ENCODE measurements at regions not wholly inside any gene's neighbourhood (a gene's known extent, or its start where the extent isn't known, plus 50 kb on each side); places are given as distances from the start of the nearest gene placed in this dataset.
"Not testable (repeated sequence)": the region's sequence is repeated elsewhere in the genome, so short reads cannot be mapped to it uniquely, and the experiment has no call there.

DNA sequence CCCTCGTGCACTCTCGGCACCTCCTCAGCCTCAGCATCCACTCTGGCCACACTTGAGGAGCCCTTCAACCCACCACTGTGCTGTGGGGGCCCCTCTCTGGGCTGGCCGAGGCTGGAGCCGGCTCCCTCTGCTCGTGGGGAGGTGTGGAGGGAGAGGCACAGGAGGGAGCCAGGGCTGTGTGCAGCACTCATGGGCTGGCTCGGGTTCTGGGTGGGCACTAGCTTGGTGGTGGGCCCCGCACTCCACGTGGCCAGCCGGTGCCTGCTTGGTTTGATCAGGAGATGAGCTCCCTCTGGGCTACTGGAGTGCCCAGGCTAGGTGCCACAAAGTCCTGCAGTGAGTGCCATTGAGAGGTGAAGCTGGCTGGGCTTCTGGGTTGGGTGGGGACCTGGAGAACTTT lies 949.4 kb upstream of the GJE1 start:
- H4K20me1 ChIP-seq (ENCODE audit: low read depth, low read length) = no peaks in the 10 kb centered on the region
- no peak overlapping the region for H3K4me2 ChIP-seq (ENCODE audit: low read depth, low read length, poor library complexity, severe bottlenecking)
- no peaks in the 10 kb centered on the region for H3K36me3 ChIP-seq (ENCODE audit: low read length)
- H3K9me2 ChIP-seq (replicated peaks; ENCODE audit: insufficient read depth, low read length) = no peaks in the 10 kb centered on the region
- no peaks in the 10 kb centered on the region for H3F3A ChIP-seq (ENCODE audit: insufficient read depth)
- no peak overlapping the region for H3K4me3 ChIP-seq (ENCODE audit: insufficient read depth, low read length, poor library complexity, severe bottlenecking)
- no peak for TF ChIP-seq EZH2phosphoT487 (conservative IDR thresholded peaks at IDR 0.05; ENCODE audit: low read length)
- TF ChIP-seq, protein P1, sequence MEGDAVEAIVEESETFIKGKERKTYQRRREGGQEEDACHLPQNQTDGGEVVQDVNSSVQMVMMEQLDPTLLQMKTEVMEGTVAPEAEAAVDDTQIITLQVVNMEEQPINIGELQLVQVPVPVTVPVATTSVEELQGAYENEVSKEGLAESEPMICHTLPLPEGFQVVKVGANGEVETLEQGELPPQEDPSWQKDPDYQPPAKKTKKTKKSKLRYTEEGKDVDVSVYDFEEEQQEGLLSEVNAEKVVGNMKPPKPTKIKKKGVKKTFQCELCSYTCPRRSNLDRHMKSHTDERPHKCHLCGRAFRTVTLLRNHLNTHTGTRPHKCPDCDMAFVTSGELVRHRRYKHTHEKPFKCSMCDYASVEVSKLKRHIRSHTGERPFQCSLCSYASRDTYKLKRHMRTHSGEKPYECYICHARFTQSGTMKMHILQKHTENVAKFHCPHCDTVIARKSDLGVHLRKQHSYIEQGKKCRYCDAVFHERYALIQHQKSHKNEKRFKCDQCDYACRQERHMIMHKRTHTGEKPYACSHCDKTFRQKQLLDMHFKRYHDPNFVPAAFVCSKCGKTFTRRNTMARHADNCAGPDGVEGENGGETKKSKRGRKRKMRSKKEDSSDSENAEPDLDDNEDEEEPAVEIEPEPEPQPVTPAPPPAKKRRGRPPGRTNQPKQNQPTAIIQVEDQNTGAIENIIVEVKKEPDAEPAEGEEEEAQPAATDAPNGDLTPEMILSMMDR (IDR thresholded peaks at IDR 0.05; ENCODE audit: insufficient read depth, low read length, poor library complexity, severe bottlenecking) = no peak
- no peak overlapping the region for H2AFZ ChIP-seq (ENCODE audit: low read depth, low read length, severe bottlenecking)
- no peaks in the 10 kb centered on the region for H3K9me3 ChIP-seq (ENCODE audit: insufficient read depth, low read length)
- H3K27ac ChIP-seq (ENCODE audit: low read depth, low read length) = no peak overlapping the region
- H3K79me2 ChIP-seq (ENCODE audit: insufficient read depth, low read length) = no peaks in the 10 kb centered on the region
- H3K9ac ChIP-seq (ENCODE audit: low read length) = no peak overlapping the region
- H3K27me3 ChIP-seq (ENCODE audit: low read length) = no peaks in the 10 kb centered on the region

GRCh38 chr6:141175458-141175857 lies 957.3 kb upstream of the GJE1 start:
- not testable (repeated sequence) for H2AFZ ChIP-seq (ENCODE audit: low read depth, low read length, severe bottlenecking)

DNA sequence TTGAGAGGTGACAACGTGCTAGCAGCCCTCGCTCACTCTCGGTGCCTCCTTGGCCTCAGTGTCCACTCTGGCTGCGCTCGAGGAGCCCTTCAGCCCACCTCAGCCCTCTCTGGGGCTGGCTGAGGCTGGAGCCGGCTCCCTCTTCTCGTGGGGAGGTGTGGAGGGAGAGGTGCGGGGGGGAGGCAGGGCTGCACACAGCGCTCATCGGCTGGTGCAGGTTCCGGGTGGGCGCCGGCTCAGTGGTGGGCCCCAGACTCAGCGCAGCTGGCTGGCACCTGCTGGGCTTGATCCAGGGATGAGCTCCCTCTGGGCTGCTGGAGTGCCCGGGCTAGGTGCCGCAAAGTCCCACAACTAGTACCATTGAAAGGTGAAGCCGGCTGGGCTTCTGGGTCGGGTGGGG lies 957.8 kb upstream of the GJE1 start:
- no peaks in the 10 kb centered on the region for H3K9me3 ChIP-seq (ENCODE audit: insufficient read depth, low read length)
- H3K27me3 ChIP-seq (ENCODE audit: low read length) = no peaks in the 10 kb centered on the region
- no peak overlapping the region for H3K4me3 ChIP-seq (ENCODE audit: insufficient read depth, low read length, poor library complexity, severe bottlenecking)
- TF ChIP-seq, protein P1 (IDR thresholded peaks at IDR 0.05; ENCODE audit: insufficient read depth, low read length, poor library complexity, severe bottlenecking) = no peak
- TF ChIP-seq EZH2phosphoT487 (conservative IDR thresholded peaks at IDR 0.05; ENCODE audit: low read length) = no peak
- no peaks in the 10 kb centered on the region for H3K9me2 ChIP-seq (replicated peaks; ENCODE audit: insufficient read depth, low read length)
- no peaks in the 10 kb centered on the region for H3K79me2 ChIP-seq (ENCODE audit: insufficient read depth, low read length)
- no peaks in the 10 kb centered on the region for H4K20me1 ChIP-seq (ENCODE audit: low read depth, low read length)
- H3K4me2 ChIP-seq (ENCODE audit: low read depth, low read length, poor library complexity, severe bottlenecking) = no peak overlapping the region
- no peaks in the 10 kb centered on the region for H3F3A ChIP-seq (ENCODE audit: insufficient read depth)
- H3K27ac ChIP-seq (ENCODE audit: low read depth, low read length) = no peak overlapping the region
- H3K9ac ChIP-seq (ENCODE audit: low read length) = no peak overlapping the region
- no peak overlapping the region for H2AFZ ChIP-seq (ENCODE audit: low read depth, low read length, severe bottlenecking)
- no peaks in the 10 kb centered on the region for H3K36me3 ChIP-seq (ENCODE audit: low read length)

More at GRCh38 chr6:141175458-141175857, 957.3 kb upstream of the GJE1 start:
- H3K9me3 ChIP-seq (ENCODE audit: insufficient read depth, low read length); H3K27ac ChIP-seq (ENCODE audit: low read depth, low read length); H3K9me2 ChIP-seq (replicated peaks; ENCODE audit: insufficient read depth, low read length); H3F3A ChIP-seq (ENCODE audit: insufficient read depth); H3K79me2 ChIP-seq (ENCODE audit: insufficient read depth, low read length); H3K36me3 ChIP-seq (ENCODE audit: low read length); H3K4me2 ChIP-seq (ENCODE audit: low read depth, low read length, poor library complexity, severe bottlenecking); H3K9ac ChIP-seq (ENCODE audit: low read length); H3K27me3 ChIP-seq (ENCODE audit: low read length); H4K20me1 ChIP-seq (ENCODE audit: low read depth, low read length); H3K4me3 ChIP-seq (ENCODE audit: insufficient read depth, low read length, poor library complexity, severe bottlenecking): not testable (repeated sequence)

DNA sequence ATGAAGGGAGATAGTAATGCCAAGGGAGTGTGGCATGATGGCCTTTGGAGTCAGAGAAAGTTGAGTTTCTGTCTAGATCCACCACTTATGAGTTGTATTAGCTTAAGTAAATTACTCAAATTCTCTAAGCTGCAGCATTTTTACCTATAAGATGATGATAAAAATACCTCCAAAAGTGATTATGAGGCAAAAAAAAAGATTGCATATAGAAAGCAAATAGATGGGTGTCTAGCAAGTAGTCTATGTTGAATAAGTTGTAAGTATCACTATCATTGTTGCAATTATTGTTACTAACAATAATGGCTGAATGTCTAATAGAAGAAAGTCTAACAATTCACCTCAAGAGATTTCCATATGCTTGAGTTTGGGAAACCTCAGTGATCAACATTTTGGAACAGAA lies 959.2 kb upstream of the GJE1 start:
- TF ChIP-seq, protein P1 (IDR thresholded peaks at IDR 0.05; ENCODE audit: insufficient read depth, low read length, poor library complexity, severe bottlenecking) = no peak
- TF ChIP-seq EZH2phosphoT487 (conservative IDR thresholded peaks at IDR 0.05; ENCODE audit: low read length) = no peak
- no peak overlapping the region for H3K27ac ChIP-seq (ENCODE audit: low read depth, low read length)

More for the DNA sequence above, 959.2 kb upstream of the GJE1 start:
- H3K79me2 ChIP-seq (ENCODE audit: insufficient read depth, low read length) = no peaks in the 10 kb centered on the region
- no peak overlapping the region for H2AFZ ChIP-seq (ENCODE audit: low read depth, low read length, severe bottlenecking)
- no peaks in the 10 kb centered on the region for H3K36me3 ChIP-seq (ENCODE audit: low read length)
- H3K9me3 ChIP-seq (ENCODE audit: insufficient read depth, low read length) = no peaks in the 10 kb centered on the region
- no peaks in the 10 kb centered on the region for H3K27me3 ChIP-seq (ENCODE audit: low read length)
- no peaks in the 10 kb centered on the region for H3F3A ChIP-seq (ENCODE audit: insufficient read depth)
- no peaks in the 10 kb centered on the region for H3K9me2 ChIP-seq (replicated peaks; ENCODE audit: insufficient read depth, low read length)
- H3K4me2 ChIP-seq (ENCODE audit: low read depth, low read length, poor library complexity, severe bottlenecking) = no peak overlapping the region
- H3K4me3 ChIP-seq (ENCODE audit: insufficient read depth, low read length, poor library complexity, severe bottlenecking) = no peak overlapping the region
- H4K20me1 ChIP-seq (ENCODE audit: low read depth, low read length) = no peaks in the 10 kb centered on the region
- H3K9ac ChIP-seq (ENCODE audit: low read length) = no peak overlapping the region
